ENCODE measurements at regions not wholly inside any gene's neighbourhood (a gene's known extent, or its start where the extent isn't known, plus 50 kb on each side); places are given as distances from the start of the nearest gene placed in this dataset.

- DNase-seq (ENCODE audit: low spot score), result no peak
- intact Hi-C loops (cut with DNase I), result no loop called here
Observed at GRCh38 chr16:82433042-82433441, 193.7 kb upstream of the CDH13 start.

- DNase-seq (ENCODE audit: low spot score), result no peak
- intact Hi-C loops (cut with DNase I), result no loop called here
Observed at GRCh38 chr16:82432261-82432660, 194.5 kb upstream of the CDH13 start.

GRCh38 chr16:82425661-82426060, 201.1 kb upstream of the CDH13 start:
- no peak for DNase-seq (ENCODE audit: low spot score)
- intact Hi-C loops (cut with DNase I), result no loop called here

GRCh38 chr16:82421851-82422250, 204.9 kb upstream of the CDH13 start:
- intact Hi-C loops (cut with DNase I), result no loop called here
- no peak for DNase-seq (ENCODE audit: low spot score)

GRCh38 chr16:82419332-82419731, 207.4 kb upstream of the CDH13 start:
- DNase-seq (ENCODE audit: low spot score), result no peak
- intact Hi-C loops (cut with DNase I), result loop anchor here in 1 of 2 donors (5.0 kb wide), 1 partner anchor 1258 kb away; no protein-coding TSS in a partner anchor

GRCh38 chr16:82414476-82414875, 212.3 kb upstream of the CDH13 start:
- DNase-seq (ENCODE audit: low spot score), result no peak
- intact Hi-C loops (cut with DNase I), result no loop called here

- intact Hi-C loops (cut with DNase I), result no loop called here
- no peak for DNase-seq (ENCODE audit: low spot score)
Observed at GRCh38 chr16:82412770-82413169, 214.0 kb upstream of the CDH13 start.

- intact Hi-C loops (cut with DNase I), result no loop called here
- no peak for DNase-seq (ENCODE audit: low spot score)
Observed at GRCh38 chr16:82405736-82406135, 221.0 kb upstream of the CDH13 start.

- no peak for DNase-seq (ENCODE audit: low spot score)
- intact Hi-C loops (cut with DNase I), result no loop called here
Observed at GRCh38 chr16:82404586-82405315, 222.0 kb upstream of the CDH13 start.

GRCh38 chr16:82402665-82403218, 224.0 kb upstream of the CDH13 start:
- intact Hi-C loops (cut with DNase I), result no loop called here
- no peak for DNase-seq (ENCODE audit: low spot score)

GRCh38 chr16:82400046-82400445, 226.7 kb upstream of the CDH13 start:
- no peak for DNase-seq (ENCODE audit: low spot score)
- intact Hi-C loops (cut with DNase I), result no loop called here

- no peak for DNase-seq (ENCODE audit: low spot score)
- intact Hi-C loops (cut with DNase I), result no loop called here
Observed at GRCh38 chr16:82396509-82396908, 226.5 kb upstream of the MPHOSPH6 start.

GRCh38 chr16:82395212-82395611, 225.2 kb upstream of the MPHOSPH6 start:
- intact Hi-C loops (cut with DNase I), result no loop called here
- DNase-seq (ENCODE audit: low spot score), result no peak

- intact Hi-C loops (cut with DNase I), result no loop called here
- DNase-seq (ENCODE audit: low spot score), result no peak
Observed at GRCh38 chr16:82391690-82392089, 221.7 kb upstream of the MPHOSPH6 start.

GRCh38 chr16:82389956-82390650, 220.1 kb upstream of the MPHOSPH6 start:
- intact Hi-C loops (cut with DNase I), result no loop called here
- no peak for DNase-seq (ENCODE audit: low spot score)

- DNase-seq (ENCODE audit: low spot score), result no peak
- intact Hi-C loops (cut with DNase I), result no loop called here
Observed at GRCh38 chr16:82386761-82387160, 216.7 kb upstream of the MPHOSPH6 start.

- DNase-seq (ENCODE audit: low spot score), result no peak
- intact Hi-C loops (cut with DNase I), result no loop called here
Observed at GRCh38 chr16:82384949-82385348, 214.9 kb upstream of the MPHOSPH6 start.

- intact Hi-C loops (cut with DNase I), result no loop called here
- DNase-seq (ENCODE audit: low spot score), result no peak
Observed at GRCh38 chr16:82384017-82384416, 214.0 kb upstream of the MPHOSPH6 start.

- intact Hi-C loops (cut with DNase I), result no loop called here
- no peak for DNase-seq (ENCODE audit: low spot score)
Observed at GRCh38 chr16:82382521-82382920, 212.5 kb upstream of the MPHOSPH6 start.

GRCh38 chr16:82379551-82379950, 209.5 kb upstream of the MPHOSPH6 start:
- DNase-seq (ENCODE audit: low spot score), result no peak
- intact Hi-C loops (cut with DNase I), result no loop called here

GRCh38 chr16:82373976-82374375, 204.0 kb upstream of the MPHOSPH6 start:
- no peak for DNase-seq (ENCODE audit: low spot score)
- intact Hi-C loops (cut with DNase I), result no loop called here

Measured in posterior vena cava (tissue), 2 donors.